Middle frontal gyrus (tissue), 1 donor: ENCODE measurements at regions not wholly inside any gene's neighbourhood (a gene's known extent, or its start where the extent isn't known, plus 50 kb on each side); places are given as distances from the start of the nearest gene placed in this dataset.
"Not testable (repeated sequence)": the region's sequence is repeated elsewhere in the genome, so short reads cannot be mapped to it uniquely, and the experiment has no call there.

ENCODE experiments used
- DNase-seq: peaks from one replicate; pipeline ENCODE4 v3.0.0-alpha.2; 2015; ENCODE audit warnings: low spot score; ENCODE audit errors: extremely low spot score

- no peak for DNase-seq
Observed at GRCh38 chr5:125236007-125236406, 489.6 kb upstream of the ZNF608 start.

GRCh38 chr5:125236981-125237380 is 490.5 kb upstream of the ZNF608 start:
- no peak for DNase-seq

- DNase-seq: no peak
Observed at GRCh38 chr5:125244531-125244930, 498.1 kb upstream of the ZNF608 start.

- no peak for DNase-seq
Observed at GRCh38 chr5:125245216-125245615, 498.8 kb upstream of the ZNF608 start.

GRCh38 chr5:125249400-125249799 is 503.0 kb upstream of the ZNF608 start:
- no peak for DNase-seq

GRCh38 chr5:125251703-125252102 is 505.3 kb upstream of the ZNF608 start:
- DNase-seq: no peak

GRCh38 chr5:125253634-125254033 is 507.2 kb upstream of the ZNF608 start:
- DNase-seq: not testable (repeated sequence)

GRCh38 chr5:125254267-125254666 is 507.8 kb upstream of the ZNF608 start:
- no peak for DNase-seq

- DNase-seq: no peak
Observed at GRCh38 chr5:125256296-125256695, 509.9 kb upstream of the ZNF608 start.

- no peak for DNase-seq
Observed at GRCh38 chr5:125257057-125257972, 510.9 kb upstream of the ZNF608 start.

GRCh38 chr5:125257997-125258396 is 511.6 kb upstream of the ZNF608 start:
- DNase-seq: no peak

GRCh38 chr5:125258615-125259014 is 512.2 kb upstream of the ZNF608 start:
- no peak for DNase-seq

- DNase-seq: no peak
Observed at GRCh38 chr5:125261505-125262250, 515.2 kb upstream of the ZNF608 start.

GRCh38 chr5:125262782-125263181 is 516.3 kb upstream of the ZNF608 start:
- no peak for DNase-seq

- no peak for DNase-seq
Observed at GRCh38 chr5:125263356-125263755, 516.9 kb upstream of the ZNF608 start.

GRCh38 chr5:125266106-125266505 is 519.7 kb upstream of the ZNF608 start:
- DNase-seq: no peak

- no peak for DNase-seq
Observed at GRCh38 chr5:125267636-125268248, 521.3 kb upstream of the ZNF608 start.

GRCh38 chr5:125269926-125270325 is 523.5 kb upstream of the ZNF608 start:
- no peak for DNase-seq

GRCh38 chr5:125272357-125272756 is 525.9 kb upstream of the ZNF608 start:
- no peak for DNase-seq

GRCh38 chr5:125274211-125274610 is 527.8 kb upstream of the ZNF608 start:
- no peak for DNase-seq

- no peak for DNase-seq
Observed at GRCh38 chr5:125274938-125275724, 528.7 kb upstream of the ZNF608 start.
